Gastrocnemius medialis (tissue), 4 donors: ENCODE measurements at regions not wholly inside any gene's neighbourhood (a gene's known extent, or its start where the extent isn't known, plus 50 kb on each side); places are given as distances from the start of the nearest gene placed in this dataset.

Experiments used
- CTCF ChIP-seq, 5 experiments: fragments of 450-650 bp in 3 of 5; fragments of 200-600 bp in 2 of 5; sonication (generic) in 2 of 5; IDR thresholded peaks in 4 of 5; conservative IDR thresholded peaks in 1 of 5; 1 replicate in 4 of 5; 2 replicates in 1 of 5; pipeline ENCODE4 v1.5.1; 2016 to 2019; ENCODE audit warnings: antibody characterized with exemption in 5 of 5, mild to moderate bottlenecking in 3 of 5, moderate library complexity in 3 of 5
- POLR2A ChIP-seq, 2 donors: fragments of 450-650 bp; IDR thresholded peaks; one replicate each; pipeline ENCODE4 v1.6.1; 2017; ENCODE audit warnings: antibody characterized with exemption in 2 of 2, mild to moderate bottlenecking in 2 of 2, moderate library complexity in 2 of 2

- no peak for TF ChIP-seq CTCF (IDR thresholded peaks at IDR 0.05 in 4 of 5, conservative IDR thresholded peaks at IDR 0.05 in 1 of 5)
- TF ChIP-seq POLR2A (IDR thresholded peaks at IDR 0.05): no peak
These were observed 368.3 kb upstream of the GNPDA2 start for GRCh38 chr4:45094684-45095083.
